Left ventricle myocardium inferior (tissue), 1 donor: ENCODE measurements at regions not wholly inside any gene's neighbourhood (a gene's known extent, or its start where the extent isn't known, plus 50 kb on each side); places are given as distances from the start of the nearest gene placed in this dataset.

Source experiments
- DNase-seq: peaks from one replicate; pipeline ENCODE4 v3.0.0-alpha.2; 2020
- H3K27ac ChIP-seq: fragments of 200-600 bp; replicated peaks from 2 replicates; pipeline ENCODE4 v1.8.0; 2021
- H3K27me3 ChIP-seq: fragments of 200-600 bp; 2 replicates; pipeline ENCODE4 v1.8.0; 2021; ENCODE audit warnings: low read depth
- H3K36me3 ChIP-seq: fragments of 200-600 bp; 2 replicates; pipeline ENCODE4 v1.8.0; 2021
- H3K4me1 ChIP-seq: fragments of 200-600 bp; 2 replicates; pipeline ENCODE4 v1.8.0; 2021
- H3K4me3 ChIP-seq: fragments of 200-600 bp; 2 replicates; pipeline ENCODE4 v1.8.0; 2021; ENCODE audit warnings: mild to moderate bottlenecking, moderate library complexity
- H3K9me3 ChIP-seq: fragments of 200-600 bp; replicated peaks from 2 replicates; pipeline ENCODE4 v1.8.0; 2021
- intact Hi-C: fragments of 100-400 bp; cut with micrococcal nuclease; formaldehyde crosslinking; loops from one replicate; pipeline ENCODE4 v1.11.0; 2022
- TF ChIP-seq, protein P1 (sequence below): fragments of 200-600 bp; IDR thresholded peaks from 2 replicates; pipeline ENCODE4 v1.8.0; 2021; ENCODE audit warnings: antibody characterized with exemption, mild to moderate bottlenecking, borderline replicate concordance
- donor health status: DM: no; HTN: yes; CAD: no; lungs with severe emphysema.

DNA sequence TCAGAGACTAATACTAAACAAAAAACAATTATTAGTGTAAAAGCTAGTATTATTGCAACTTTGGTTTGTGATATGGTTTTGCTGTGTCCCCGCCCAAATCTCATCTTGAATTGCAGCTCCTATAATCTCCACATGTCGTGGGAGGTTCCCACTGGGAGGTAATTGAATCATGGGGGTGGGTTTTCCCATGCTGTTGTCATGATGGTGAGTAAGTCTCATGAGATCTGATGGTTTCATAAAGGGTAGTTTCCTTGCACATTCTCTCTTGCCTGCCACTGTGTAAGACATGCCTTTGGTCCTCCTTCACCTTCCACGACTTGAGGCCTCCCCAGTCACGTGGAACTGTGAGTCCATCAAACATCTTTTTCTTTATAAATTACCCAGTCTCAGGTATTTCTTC, 325.9 kb upstream of the DAB2 start:
- intact Hi-C loops, result no loop called here
- Histone ChIP-seq H3K4me1 (no peaks in the 10 kb centered on the region), H3K27ac (no peak overlapping the region), H3K27me3 (no peaks in the 10 kb centered on the region), H3K9me3 (peaks cover 33% of the 10 kb centered on the region), H3K36me3 (no peaks in the 10 kb centered on the region), H3K4me3 (no peak overlapping the region)
- no peak for DNase-seq
- TF ChIP-seq, protein P1, sequence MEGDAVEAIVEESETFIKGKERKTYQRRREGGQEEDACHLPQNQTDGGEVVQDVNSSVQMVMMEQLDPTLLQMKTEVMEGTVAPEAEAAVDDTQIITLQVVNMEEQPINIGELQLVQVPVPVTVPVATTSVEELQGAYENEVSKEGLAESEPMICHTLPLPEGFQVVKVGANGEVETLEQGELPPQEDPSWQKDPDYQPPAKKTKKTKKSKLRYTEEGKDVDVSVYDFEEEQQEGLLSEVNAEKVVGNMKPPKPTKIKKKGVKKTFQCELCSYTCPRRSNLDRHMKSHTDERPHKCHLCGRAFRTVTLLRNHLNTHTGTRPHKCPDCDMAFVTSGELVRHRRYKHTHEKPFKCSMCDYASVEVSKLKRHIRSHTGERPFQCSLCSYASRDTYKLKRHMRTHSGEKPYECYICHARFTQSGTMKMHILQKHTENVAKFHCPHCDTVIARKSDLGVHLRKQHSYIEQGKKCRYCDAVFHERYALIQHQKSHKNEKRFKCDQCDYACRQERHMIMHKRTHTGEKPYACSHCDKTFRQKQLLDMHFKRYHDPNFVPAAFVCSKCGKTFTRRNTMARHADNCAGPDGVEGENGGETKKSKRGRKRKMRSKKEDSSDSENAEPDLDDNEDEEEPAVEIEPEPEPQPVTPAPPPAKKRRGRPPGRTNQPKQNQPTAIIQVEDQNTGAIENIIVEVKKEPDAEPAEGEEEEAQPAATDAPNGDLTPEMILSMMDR, result no peak

DNA sequence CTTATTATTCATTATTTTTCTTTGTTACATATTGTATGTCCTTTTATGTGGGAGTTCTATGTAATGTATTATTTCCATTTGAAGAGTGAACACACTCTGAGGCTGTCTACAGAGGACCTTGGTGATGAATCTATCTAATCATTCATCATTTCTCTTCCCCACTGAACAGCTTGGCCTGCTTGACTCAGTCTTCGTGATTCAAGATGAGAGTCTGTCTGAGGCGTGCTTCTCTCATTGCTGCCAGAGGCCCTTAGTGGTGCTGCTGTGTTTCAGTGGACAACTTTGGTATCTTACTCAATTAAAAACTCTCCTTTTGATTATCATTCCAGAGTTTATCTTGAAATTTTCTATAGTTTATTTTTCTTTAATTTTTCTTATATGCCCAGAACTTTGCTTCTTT, 318.1 kb upstream of the DAB2 start:
- Histone ChIP-seq H3K27ac (no peak overlapping the region), H3K36me3 (no peaks in the 10 kb centered on the region), H3K9me3 (no peaks in the 10 kb centered on the region), H3K4me1 (no peaks in the 10 kb centered on the region), H3K4me3 (no peak overlapping the region), H3K27me3 (no peaks in the 10 kb centered on the region)
- intact Hi-C loops, result no loop called here
- no peak for DNase-seq
- TF ChIP-seq, protein P1, result no peak

DNA sequence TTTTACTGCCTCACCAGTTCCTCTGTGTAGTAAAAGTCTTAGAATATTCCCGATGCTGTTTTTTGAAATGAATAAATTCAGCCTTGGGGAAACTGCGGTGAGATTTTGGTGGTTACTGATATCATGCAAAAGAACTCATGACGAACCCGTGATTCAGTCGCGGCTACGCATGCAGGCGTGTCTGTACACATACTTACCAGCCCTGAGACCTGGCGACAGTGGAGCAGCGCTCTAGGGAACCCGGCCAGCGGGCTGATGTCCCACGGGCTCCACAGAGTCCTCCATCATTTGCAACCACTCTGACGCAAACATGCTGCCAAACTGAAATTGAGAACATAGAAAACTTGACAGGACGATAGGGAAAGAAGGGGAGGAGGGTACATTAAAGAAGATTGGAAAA, 315.6 kb upstream of the DAB2 start:
- Histone ChIP-seq H3K36me3 (no peaks in the 10 kb centered on the region), H3K27ac (no peak overlapping the region), H3K4me3 (no peak overlapping the region), H3K4me1 (no peaks in the 10 kb centered on the region), H3K27me3 (no peaks in the 10 kb centered on the region), H3K9me3 (no peaks in the 10 kb centered on the region)
- TF ChIP-seq, protein P1, result no peak
- intact Hi-C loops, result no loop called here
- no peak for DNase-seq

DNA sequence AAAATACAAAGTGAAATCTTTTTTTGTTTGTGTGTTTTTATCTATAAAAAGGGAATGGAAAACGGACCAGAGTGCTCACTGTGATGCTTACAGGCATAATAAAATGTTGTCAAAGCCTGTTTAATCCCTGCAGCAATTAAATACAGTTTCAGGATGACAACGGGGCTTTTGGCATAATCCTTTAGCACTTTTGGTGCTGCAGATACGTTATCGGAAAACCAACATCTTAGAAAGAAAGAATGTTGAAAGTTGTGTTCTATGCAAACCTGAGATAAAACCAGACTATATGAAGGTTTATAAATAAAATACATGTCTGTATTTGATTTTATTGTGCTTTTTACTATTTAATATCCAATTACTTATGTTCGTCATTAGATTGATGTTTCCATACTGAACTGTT, 307.4 kb upstream of the DAB2 start:
- TF ChIP-seq, protein P1, result no peak
- no peaks in the 10 kb centered on the region for H3K36me3 ChIP-seq
- no peak overlapping the region for H3K4me3 ChIP-seq
- DNase-seq, result no peak
- no peaks in the 10 kb centered on the region for H3K27me3 ChIP-seq
- no peaks in the 10 kb centered on the region for H3K9me3 ChIP-seq
- H3K27ac ChIP-seq, result no peak overlapping the region
- no peaks in the 10 kb centered on the region for H3K4me1 ChIP-seq
- intact Hi-C loops, result no loop called here

DNA sequence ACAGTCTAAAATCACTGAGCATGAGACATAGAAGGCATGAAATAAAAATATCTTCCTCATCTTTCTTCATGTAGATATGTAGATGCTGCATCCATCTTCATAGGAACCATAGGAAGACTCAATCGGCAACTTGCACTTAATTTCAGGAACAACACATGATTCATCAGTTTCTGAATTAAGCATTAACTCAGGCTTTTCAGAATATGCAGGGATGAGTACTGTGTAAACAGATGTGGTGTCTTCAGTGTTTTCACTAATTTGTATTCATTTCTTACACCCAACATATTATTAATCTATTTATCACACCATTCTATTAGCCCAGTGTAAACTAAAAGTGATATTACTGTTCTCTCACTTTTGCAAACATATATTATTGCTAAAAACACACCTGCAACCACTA, 305.9 kb upstream of the DAB2 start:
- no peak for DNase-seq
- H3K27me3 ChIP-seq, result no peaks in the 10 kb centered on the region
- TF ChIP-seq, protein P1, result no peak
- H3K4me3 ChIP-seq, result no peak overlapping the region
- H3K9me3 ChIP-seq, result no peaks in the 10 kb centered on the region
- intact Hi-C loops, result no loop called here
- H3K27ac ChIP-seq, result no peak overlapping the region
- no peaks in the 10 kb centered on the region for H3K36me3 ChIP-seq
- H3K4me1 ChIP-seq, result no peaks in the 10 kb centered on the region

DNA sequence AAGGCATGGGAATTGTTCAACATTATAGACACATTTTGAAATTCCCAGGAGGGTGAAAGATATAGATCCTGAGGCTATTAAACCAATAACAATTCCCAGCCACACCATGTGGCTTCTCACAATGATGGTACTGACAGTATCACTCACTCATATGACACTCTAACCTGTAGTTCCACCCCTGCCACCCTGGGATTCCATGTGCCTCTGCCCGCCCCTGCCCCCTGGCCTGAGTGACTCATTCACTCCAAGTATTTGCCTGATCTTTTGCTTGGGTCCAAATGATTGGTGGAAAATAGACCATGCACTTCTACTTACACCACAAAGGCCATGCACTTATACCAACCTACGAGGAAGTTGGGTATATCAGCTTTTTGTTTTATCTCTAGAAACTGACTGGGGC, 305.2 kb upstream of the DAB2 start:
- no peak for DNase-seq
- Histone ChIP-seq H3K9me3 (no peaks in the 10 kb centered on the region), H3K4me1 (no peaks in the 10 kb centered on the region), H3K27ac (no peak overlapping the region), H3K27me3 (no peaks in the 10 kb centered on the region), H3K36me3 (no peaks in the 10 kb centered on the region), H3K4me3 (no peak overlapping the region)
- intact Hi-C loops, result no loop called here
- TF ChIP-seq, protein P1, result no peak
